ENCODE measurements at regions not wholly inside any gene's neighbourhood (a gene's known extent, or its start where the extent isn't known, plus 50 kb on each side); places are given as distances from the start of the nearest gene placed in this dataset.

DNA sequence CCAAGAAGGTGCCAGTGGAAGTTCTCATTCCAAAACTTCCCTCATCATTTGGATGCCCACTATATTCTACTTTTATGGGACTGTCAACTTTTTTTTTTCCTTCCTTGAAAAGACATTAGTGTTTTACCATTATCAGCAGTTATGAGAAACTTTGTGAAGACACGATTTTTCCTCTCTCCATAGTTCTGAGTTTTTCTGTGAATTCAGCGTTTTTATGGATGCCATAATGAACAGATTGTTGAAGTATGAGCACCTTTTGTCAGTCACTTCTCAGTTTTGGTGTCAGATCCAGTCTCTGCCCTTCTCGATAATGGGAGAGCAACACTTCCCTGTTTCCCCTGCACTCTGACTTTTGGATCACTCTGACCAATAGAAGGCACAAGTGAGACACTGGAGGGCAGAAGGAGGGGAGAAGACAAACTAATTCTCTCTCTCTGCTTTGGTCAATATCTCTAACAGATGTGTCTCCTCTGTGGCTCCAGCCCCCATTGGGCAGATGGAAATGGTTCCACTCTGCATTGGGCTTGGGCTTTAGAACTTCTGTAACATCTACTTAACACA lies 53.5 kb upstream of the FN1 start:
- TF ChIP-seq, protein P1, sequence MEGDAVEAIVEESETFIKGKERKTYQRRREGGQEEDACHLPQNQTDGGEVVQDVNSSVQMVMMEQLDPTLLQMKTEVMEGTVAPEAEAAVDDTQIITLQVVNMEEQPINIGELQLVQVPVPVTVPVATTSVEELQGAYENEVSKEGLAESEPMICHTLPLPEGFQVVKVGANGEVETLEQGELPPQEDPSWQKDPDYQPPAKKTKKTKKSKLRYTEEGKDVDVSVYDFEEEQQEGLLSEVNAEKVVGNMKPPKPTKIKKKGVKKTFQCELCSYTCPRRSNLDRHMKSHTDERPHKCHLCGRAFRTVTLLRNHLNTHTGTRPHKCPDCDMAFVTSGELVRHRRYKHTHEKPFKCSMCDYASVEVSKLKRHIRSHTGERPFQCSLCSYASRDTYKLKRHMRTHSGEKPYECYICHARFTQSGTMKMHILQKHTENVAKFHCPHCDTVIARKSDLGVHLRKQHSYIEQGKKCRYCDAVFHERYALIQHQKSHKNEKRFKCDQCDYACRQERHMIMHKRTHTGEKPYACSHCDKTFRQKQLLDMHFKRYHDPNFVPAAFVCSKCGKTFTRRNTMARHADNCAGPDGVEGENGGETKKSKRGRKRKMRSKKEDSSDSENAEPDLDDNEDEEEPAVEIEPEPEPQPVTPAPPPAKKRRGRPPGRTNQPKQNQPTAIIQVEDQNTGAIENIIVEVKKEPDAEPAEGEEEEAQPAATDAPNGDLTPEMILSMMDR (conservative IDR thresholded peaks at IDR 0.05; ENCODE audit: low read depth, low read length) = peak; percentile 30; the same call in 1 of the 2 replicates
- no peak for TF ChIP-seq EZH2 (IDR thresholded peaks at IDR 0.05; ENCODE audit: low read length, unreplicated experiment)
- ChIA-PET POLR2A (ENCODE audit: unreplicated experiment) (no interaction called here), CTCF (no interaction called here)
- H3K4me2 ChIP-seq (ENCODE audit: low read length) = no peak overlapping the region
- H4K20me1 ChIP-seq (ENCODE audit: low read length) = no peaks in the 10 kb centered on the region
- no peak overlapping the region for H3K4me3 ChIP-seq (ENCODE audit: low read length)
- no peaks in the 10 kb centered on the region for H3F3A ChIP-seq (ENCODE audit: low read length, unreplicated experiment)
- no TSS peak for BruUV-seq (replicated peaks)
- H3K9me2 ChIP-seq (replicated peaks; ENCODE audit: low read length) = no peaks in the 10 kb centered on the region
- H3K36me3 ChIP-seq (ENCODE audit: low read depth, low read length) = no peaks in the 10 kb centered on the region
- no peak overlapping the region for H3K9ac ChIP-seq (ENCODE audit: low read length)
- no peak for ATAC-seq
- no peak overlapping the region for H3K27ac ChIP-seq (ENCODE audit: low read length)
- H3K9me3 ChIP-seq (ENCODE audit: low read length) = no peaks in the 10 kb centered on the region
- intact Hi-C loops (cut with micrococcal nuclease) = no loop called here
- H3K79me2 ChIP-seq (ENCODE audit: low read length) = no peaks in the 10 kb centered on the region
- H3K4me1 ChIP-seq (ENCODE audit: insufficient read depth, low read length) = no peaks in the 10 kb centered on the region
- no peaks in the 10 kb centered on the region for H3K27me3 ChIP-seq (ENCODE audit: low read length)
- no peak overlapping the region for H2AFZ ChIP-seq (ENCODE audit: low read length)
- peak; percentile 10 for DNase-seq

DNA sequence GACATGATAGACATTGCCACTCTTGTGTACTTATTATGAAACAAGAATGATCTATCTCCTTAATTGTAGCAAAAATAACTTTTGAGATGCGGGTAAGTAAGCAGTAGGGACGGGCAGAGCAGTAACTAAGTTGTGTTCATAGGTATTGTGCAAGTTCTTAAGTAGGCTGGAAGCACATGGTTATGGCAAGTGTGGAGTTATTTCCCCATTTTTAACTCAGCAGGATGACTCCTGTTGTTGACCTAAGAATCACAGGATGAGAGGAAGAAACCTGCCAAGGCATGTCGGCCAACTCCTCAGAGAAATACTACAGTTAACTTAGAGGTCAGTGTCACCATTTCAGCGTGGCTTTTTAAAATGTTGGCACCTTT lies 51.1 kb upstream of the FN1 start:
- Histone ChIP-seq H3K36me3 (ENCODE audit: low read depth, low read length) (no peaks in the 10 kb centered on the region), H3K4me3 (ENCODE audit: low read length) (no peak overlapping the region), H2AFZ (ENCODE audit: low read length) (no peak overlapping the region), H4K20me1 (ENCODE audit: low read length) (no peaks in the 10 kb centered on the region), H3K79me2 (ENCODE audit: low read length) (no peaks in the 10 kb centered on the region), H3K4me2 (ENCODE audit: low read length) (no peak overlapping the region), H3K9me2 (replicated peaks; ENCODE audit: low read length) (no peaks in the 10 kb centered on the region), H3F3A (ENCODE audit: low read length, unreplicated experiment) (no peaks in the 10 kb centered on the region), H3K27ac (ENCODE audit: low read length) (no peak overlapping the region), H3K4me1 (ENCODE audit: insufficient read depth, low read length) (no peaks in the 10 kb centered on the region), H3K9me3 (ENCODE audit: low read length) (no peaks in the 10 kb centered on the region), H3K27me3 (ENCODE audit: low read length) (no peaks in the 10 kb centered on the region), H3K9ac (ENCODE audit: low read length) (no peak overlapping the region)
- POLR2A ChIA-PET (ENCODE audit: unreplicated experiment) = no interaction called here
- CTCF ChIA-PET = no interaction called here
- ATAC-seq (no peak), DNase-seq (no peak)
- intact Hi-C loops (cut with micrococcal nuclease) = no loop called here
- TF ChIP-seq, protein P1 (conservative IDR thresholded peaks at IDR 0.05; ENCODE audit: low read depth, low read length) = no peak
- no peak for TF ChIP-seq EZH2phosphoT487 (IDR thresholded peaks at IDR 0.05; ENCODE audit: borderline replicate concordance, low read length)
- no TSS peak for BruUV-seq (replicated peaks)

DNA sequence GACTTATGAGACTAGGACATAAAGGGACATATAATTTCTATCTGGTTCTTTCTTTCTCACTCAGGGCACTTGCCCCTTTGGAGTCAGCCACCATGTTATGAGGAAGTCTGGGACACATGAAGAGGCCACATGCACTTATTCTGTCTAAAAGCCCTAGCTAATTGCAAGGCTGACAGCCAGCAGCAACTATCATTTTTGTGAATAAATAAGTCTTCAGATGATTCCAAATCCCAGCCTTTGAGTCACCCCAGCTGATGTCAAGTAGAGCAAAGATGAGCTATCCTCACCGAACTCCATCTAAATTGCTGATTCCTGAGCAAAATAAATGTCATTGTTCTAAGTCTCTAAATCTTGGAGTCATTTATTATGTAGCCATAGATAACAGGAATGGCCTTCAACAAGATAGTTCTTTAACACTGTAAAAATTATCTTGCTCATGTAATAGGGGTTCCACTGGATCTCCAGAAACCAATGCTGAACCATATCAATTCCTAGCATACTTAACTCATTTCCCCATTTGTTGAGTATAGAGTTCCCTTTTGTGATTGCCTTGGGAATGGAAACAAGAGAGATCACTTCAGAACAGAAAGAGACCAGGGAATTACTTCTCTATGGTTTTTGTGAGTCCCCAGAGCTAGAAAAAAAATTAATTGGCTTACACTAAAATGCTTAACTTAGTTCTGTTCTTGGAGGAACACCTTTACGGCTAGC lies 50.6 kb upstream of the FN1 start:
- H3K9ac ChIP-seq (ENCODE audit: low read length) = no peak overlapping the region
- no peak overlapping the region for H3K4me3 ChIP-seq (ENCODE audit: low read length)
- H3K36me3 ChIP-seq (ENCODE audit: low read depth, low read length) = no peaks in the 10 kb centered on the region
- no peaks in the 10 kb centered on the region for H3K9me3 ChIP-seq (ENCODE audit: low read length)
- H3K4me2 ChIP-seq (ENCODE audit: low read length) = no peak overlapping the region
- intact Hi-C loops (cut with micrococcal nuclease) = no loop called here
- no peaks in the 10 kb centered on the region for H3K9me2 ChIP-seq (replicated peaks; ENCODE audit: low read length)
- no peaks in the 10 kb centered on the region for H3K4me1 ChIP-seq (ENCODE audit: insufficient read depth, low read length)
- H4K20me1 ChIP-seq (ENCODE audit: low read length) = no peaks in the 10 kb centered on the region
- TF ChIP-seq, protein P1 (conservative IDR thresholded peaks at IDR 0.05; ENCODE audit: low read depth, low read length) = no peak
- TF ChIP-seq EZH2phosphoT487 (IDR thresholded peaks at IDR 0.05; ENCODE audit: borderline replicate concordance, low read length) = no peak
- TF ChIP-seq EZH2 (IDR thresholded peaks at IDR 0.05; ENCODE audit: low read length, unreplicated experiment) = no peak
- ATAC-seq (no peak), DNase-seq (no peak)
- ChIA-PET CTCF (no interaction called here), POLR2A (ENCODE audit: unreplicated experiment) (no interaction called here)
- H3K27ac ChIP-seq (ENCODE audit: low read length) = no peak overlapping the region
- no peaks in the 10 kb centered on the region for H3K79me2 ChIP-seq (ENCODE audit: low read length)
- no peaks in the 10 kb centered on the region for H3F3A ChIP-seq (ENCODE audit: low read length, unreplicated experiment)
- H3K27me3 ChIP-seq (ENCODE audit: low read length) = no peaks in the 10 kb centered on the region
- no TSS peak for BruUV-seq (replicated peaks)
- H2AFZ ChIP-seq (ENCODE audit: low read length) = no peak overlapping the region
